ENCODE measurements at regions not wholly inside any gene's neighbourhood (a gene's known extent, or its start where the extent isn't known, plus 50 kb on each side); places are given as distances from the start of the nearest gene placed in this dataset.
A peak's percentile ranks its signal among the peaks of the same experiment; 100 is the strongest.
"Not testable (repeated sequence)": the region's sequence is repeated elsewhere in the genome, so short reads cannot be mapped to it uniquely, and the experiment has no call there.

- peak; percentile 29 for DNase-seq (ENCODE audit: low spot score)
Measured at GRCh38 chr19:22545751-22546150, 88.4 kb upstream of the ZNF492 start.

- DNase-seq (ENCODE audit: low spot score): no peak
Measured at GRCh38 chr19:22533761-22534160, 100.4 kb upstream of the ZNF492 start.

- DNase-seq (ENCODE audit: low spot score): no peak
Measured at GRCh38 chr19:22532388-22533300, 101.5 kb upstream of the ZNF492 start.

GRCh38 chr19:22530042-22530441 is 104.1 kb upstream of the ZNF492 start:
- DNase-seq (ENCODE audit: low spot score): no peak

- no peak for DNase-seq (ENCODE audit: low spot score)
Measured at GRCh38 chr19:22528956-22529355, 105.2 kb upstream of the ZNF492 start.

GRCh38 chr19:22527554-22527953 is 105.4 kb upstream of the ZNF98 start:
- no peak for DNase-seq (ENCODE audit: low spot score)

- DNase-seq (ENCODE audit: low spot score): no peak
Measured at GRCh38 chr19:22526661-22527272, 104.6 kb upstream of the ZNF98 start.

GRCh38 chr19:22523940-22524339 is 101.8 kb upstream of the ZNF98 start:
- DNase-seq (ENCODE audit: low spot score): no peak

- DNase-seq (ENCODE audit: low spot score): not testable (repeated sequence)
Measured at GRCh38 chr19:22519562-22519961, 97.4 kb upstream of the ZNF98 start.

- DNase-seq (ENCODE audit: low spot score): no peak
Measured at GRCh38 chr19:22519152-22519551, 97.0 kb upstream of the ZNF98 start.

GRCh38 chr19:22517496-22518411 is 95.6 kb upstream of the ZNF98 start:
- no peak for DNase-seq (ENCODE audit: low spot score)

- DNase-seq (ENCODE audit: low spot score): no peak
Measured at GRCh38 chr19:22515435-22515834, 93.3 kb upstream of the ZNF98 start.

- no peak for DNase-seq (ENCODE audit: low spot score)
Measured at GRCh38 chr19:22503524-22503923, 81.4 kb upstream of the ZNF98 start.

GRCh38 chr19:22502766-22503165 is 80.6 kb upstream of the ZNF98 start:
- no peak for DNase-seq (ENCODE audit: low spot score)

- DNase-seq (ENCODE audit: low spot score): not testable (repeated sequence)
Measured at GRCh38 chr19:22498831-22499430, 76.8 kb upstream of the ZNF98 start.

GRCh38 chr19:22491746-22492145 is 69.6 kb upstream of the ZNF98 start:
- no peak for DNase-seq (ENCODE audit: low spot score)

GRCh38 chr19:22483514-22483913 is 61.4 kb upstream of the ZNF98 start:
- DNase-seq (ENCODE audit: low spot score): not testable (repeated sequence)

GRCh38 chr19:22472180-22472637 is 50.1 kb upstream of the ZNF98 start:
- no peak for DNase-seq (ENCODE audit: low spot score)

All from AG08396 (cell line).